HG02610 (cell line): ENCODE measurements at regions not wholly inside any gene's neighbourhood (a gene's known extent, or its start where the extent isn't known, plus 50 kb on each side); places are given as distances from the start of the nearest gene placed in this dataset.
"Not testable (repeated sequence)": the region's sequence is repeated elsewhere in the genome, so short reads cannot be mapped to it uniquely, and the experiment has no call there.

ENCODE experiments used
- ATAC-seq: cut with Tn5 transposase; IDR thresholded peaks from one replicate; pipeline ENCODE4 v1.9.1; 2021; ENCODE audit warnings: mild to moderate bottlenecking, moderate library complexity; ENCODE audit not compliant: unreplicated experiment

GRCh38 chr2:67567886-67568285 is 170.8 kb downstream of the ETAA1 start:
- no peak for ATAC-seq

- ATAC-seq: no peak
Measured at GRCh38 chr2:67570611-67571010, 173.5 kb downstream of the ETAA1 start.

GRCh38 chr2:67571785-67572718 is 174.9 kb downstream of the ETAA1 start:
- ATAC-seq: no peak

- ATAC-seq: no peak
Measured at GRCh38 chr2:67572721-67573435, 175.7 kb downstream of the ETAA1 start.

GRCh38 chr2:67574230-67574629 is 177.1 kb downstream of the ETAA1 start:
- no peak for ATAC-seq

- no peak for ATAC-seq
Measured at GRCh38 chr2:67576226-67576625, 179.1 kb downstream of the ETAA1 start.

GRCh38 chr2:67576991-67577390 is 179.9 kb downstream of the ETAA1 start:
- no peak for ATAC-seq

- ATAC-seq: no peak
Measured at GRCh38 chr2:67579216-67579615, 182.1 kb downstream of the ETAA1 start.

GRCh38 chr2:67579806-67580205 is 182.7 kb downstream of the ETAA1 start:
- no peak for ATAC-seq

GRCh38 chr2:67581751-67582150 is 184.6 kb downstream of the ETAA1 start:
- ATAC-seq: no peak

- ATAC-seq: no peak
Measured at GRCh38 chr2:67583185-67583584, 186.1 kb downstream of the ETAA1 start.

- ATAC-seq: no peak
Measured at GRCh38 chr2:67585400-67585799, 188.3 kb downstream of the ETAA1 start.

- not testable (repeated sequence) for ATAC-seq
Measured at GRCh38 chr2:67589121-67589520, 192.0 kb downstream of the ETAA1 start.

GRCh38 chr2:67594522-67594921 is 197.4 kb downstream of the ETAA1 start:
- not testable (repeated sequence) for ATAC-seq

GRCh38 chr2:67596871-67597270 is 199.7 kb downstream of the ETAA1 start:
- ATAC-seq: no peak

GRCh38 chr2:67599561-67599960 is 202.4 kb downstream of the ETAA1 start:
- ATAC-seq: no peak

- no peak for ATAC-seq
Measured at GRCh38 chr2:67600222-67600871, 203.2 kb downstream of the ETAA1 start.

- no peak for ATAC-seq
Measured at GRCh38 chr2:67600946-67601345, 203.8 kb downstream of the ETAA1 start.

GRCh38 chr2:67604360-67604759 is 207.2 kb downstream of the ETAA1 start:
- ATAC-seq: no peak

GRCh38 chr2:67612576-67613042 is 215.5 kb downstream of the ETAA1 start:
- ATAC-seq: no peak

GRCh38 chr2:67613227-67613626 is 216.1 kb downstream of the ETAA1 start:
- ATAC-seq: no peak
